HuH-7 (cell line): ENCODE measurements at regions not wholly inside any gene's neighbourhood (a gene's known extent, or its start where the extent isn't known, plus 50 kb on each side); places are given as distances from the start of the nearest gene placed in this dataset.

Experiments used
- DNase-seq: peaks from one replicate; pipeline ENCODE4 v3.0.0; 2011; ENCODE audit warnings: low spot score

DNA sequence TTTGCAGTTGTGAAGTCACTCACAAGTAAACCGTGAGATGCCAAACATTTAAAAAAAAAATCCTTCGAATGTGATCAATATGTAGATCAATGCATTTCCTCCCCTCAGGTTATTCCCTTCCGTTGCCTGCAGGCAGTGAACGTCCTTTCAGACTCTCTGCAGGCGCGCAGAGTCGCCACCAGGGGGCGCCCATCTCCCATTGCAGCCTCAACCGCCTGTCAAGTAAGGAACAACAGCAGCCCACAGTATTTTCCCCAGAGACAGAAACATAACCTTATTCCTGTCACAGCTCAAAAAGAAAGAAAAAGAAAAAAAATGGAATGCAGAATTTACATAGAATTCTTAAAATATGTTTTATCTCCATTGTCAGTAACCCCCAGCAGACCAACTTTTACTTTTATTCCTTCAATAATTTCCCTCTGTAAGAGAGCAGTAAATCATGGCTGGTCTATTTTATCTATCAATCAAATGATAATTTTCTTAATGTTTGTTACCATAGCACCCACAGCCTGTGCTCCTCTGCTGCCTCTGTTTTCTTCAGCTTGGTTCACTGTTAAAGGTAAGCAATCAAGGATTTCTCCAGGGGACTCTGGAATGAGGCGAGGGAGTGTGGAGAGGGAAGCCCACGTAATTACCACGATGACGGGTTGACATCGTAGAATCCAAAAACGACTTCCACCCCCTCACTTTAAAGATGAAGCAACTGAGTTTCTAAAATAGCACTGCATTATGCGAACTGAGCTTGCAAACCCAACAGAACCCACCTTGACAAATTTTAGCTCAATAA, 637.6 kb upstream of the ARGLU1 start:
- DNase-seq: peak; percentile 58

DNA sequence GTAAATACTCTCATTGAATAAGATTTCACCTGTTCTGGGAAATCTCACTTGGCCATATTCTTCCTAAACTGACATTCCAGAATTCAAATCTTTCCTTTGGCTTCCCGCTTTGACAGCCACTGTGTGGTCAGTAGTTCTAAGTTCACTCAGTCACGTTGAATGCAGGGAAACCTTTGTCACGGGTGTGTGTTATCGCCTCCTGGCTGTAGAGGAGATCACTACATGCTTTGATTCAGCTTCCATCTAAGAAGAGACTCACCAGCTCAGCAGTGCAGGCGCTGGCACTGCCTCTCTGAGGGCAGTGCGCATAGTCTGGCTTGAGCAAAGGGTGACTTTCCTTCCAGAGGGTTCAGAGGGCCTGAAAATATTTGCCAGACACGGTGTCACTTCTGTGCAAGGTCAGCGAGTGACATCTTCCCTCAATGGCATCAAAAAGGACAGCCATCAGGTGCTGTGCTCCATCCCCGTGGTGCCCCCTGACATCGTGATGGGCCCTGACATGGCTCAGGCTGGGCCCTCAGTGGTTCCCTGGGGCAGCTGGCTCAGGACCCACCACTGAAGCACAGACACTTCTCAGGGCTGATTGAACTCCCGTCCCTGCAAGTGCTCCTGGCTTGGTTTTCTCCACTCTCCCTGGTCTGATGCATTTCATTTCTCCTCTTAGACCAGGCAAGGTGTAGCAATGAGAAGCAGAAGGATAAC, 635.4 kb upstream of the ARGLU1 start:
- DNase-seq: peak; percentile 37

DNA sequence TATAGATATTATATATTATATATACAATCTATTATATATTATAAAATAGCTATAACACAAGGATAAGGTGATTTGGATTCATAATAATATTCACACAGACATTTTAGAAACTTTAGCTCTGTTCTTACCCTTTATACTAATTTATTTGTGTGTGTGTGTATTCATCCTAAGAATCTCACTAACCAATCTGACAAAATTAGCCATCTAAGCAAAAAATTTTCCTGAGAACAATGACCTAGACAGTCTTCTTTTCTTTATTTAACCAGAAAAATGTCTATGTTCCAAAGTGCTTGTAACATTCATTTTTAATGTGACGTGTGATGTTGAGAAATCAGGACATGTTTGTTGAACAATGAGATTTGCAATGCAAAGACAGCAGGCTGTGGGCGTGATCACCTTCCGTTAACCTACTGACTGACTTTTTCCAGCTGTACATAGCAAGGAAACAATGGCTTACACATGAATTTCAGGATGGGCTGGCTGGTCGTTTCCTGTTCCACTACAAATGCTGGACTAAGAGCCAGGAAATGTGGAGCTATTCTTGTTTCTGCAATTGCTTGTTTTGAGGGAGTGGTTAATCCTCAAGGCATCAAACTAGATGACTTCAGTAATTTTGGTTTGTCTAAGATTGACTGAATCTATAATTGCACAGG, 634.6 kb upstream of the ARGLU1 start:
- DNase-seq: no peak

DNA sequence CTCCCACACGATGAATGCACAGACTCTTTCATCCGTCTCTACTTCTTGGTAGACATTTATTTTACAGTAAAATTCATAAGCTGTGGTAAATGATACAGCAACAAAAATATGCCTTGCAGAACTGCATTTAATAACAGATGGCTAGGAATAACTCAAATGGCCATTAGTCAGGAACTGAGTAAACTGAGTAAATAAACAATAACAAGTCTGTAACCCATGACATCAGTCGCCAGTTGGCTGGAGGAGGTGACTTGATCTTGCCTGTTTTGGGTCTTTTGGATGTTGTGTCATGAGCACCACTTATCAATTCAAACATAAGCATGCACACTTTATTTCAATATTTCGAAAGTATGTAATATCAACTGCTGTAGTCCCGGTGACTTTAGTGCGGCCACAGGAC, 632.6 kb upstream of the ARGLU1 start:
- DNase-seq: no peak

DNA sequence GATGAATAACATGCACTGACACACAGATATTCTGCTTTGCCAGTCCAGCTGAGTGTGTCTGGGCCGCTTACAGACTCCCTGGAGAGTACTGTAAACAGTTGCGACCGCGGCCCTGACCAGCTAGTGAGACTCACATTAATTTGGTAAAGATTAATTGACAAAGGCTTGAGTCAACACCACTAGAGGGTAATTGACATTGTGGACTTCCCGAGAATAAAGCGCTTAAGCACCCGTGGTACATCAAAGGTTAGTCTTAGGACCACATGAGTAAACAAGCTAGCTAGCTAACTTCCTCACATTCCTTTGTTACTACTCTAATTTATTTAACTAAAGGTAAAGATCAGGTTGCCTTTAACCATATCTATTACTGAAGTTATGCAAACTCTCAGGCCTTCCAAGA, 624.4 kb upstream of the ARGLU1 start:
- DNase-seq: no peak

DNA sequence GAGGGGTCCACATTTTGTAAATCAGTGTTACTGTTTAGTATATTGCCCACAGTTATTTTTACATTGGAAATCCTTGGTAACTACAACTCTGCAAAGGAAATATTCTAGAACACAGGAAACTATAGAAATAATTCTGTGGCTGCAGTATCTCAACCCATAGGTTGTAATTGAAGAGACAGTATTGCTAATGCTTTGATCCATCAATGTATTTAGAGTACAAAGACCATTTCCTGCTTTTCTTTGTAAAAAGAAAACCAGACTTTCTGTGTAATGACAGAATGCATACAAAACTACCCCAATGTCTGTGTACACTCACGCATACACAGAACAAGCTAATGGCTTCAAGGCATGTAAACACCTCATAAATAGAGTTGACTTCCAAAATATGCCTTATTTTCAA, 622.1 kb upstream of the ARGLU1 start:
- DNase-seq: no peak

DNA sequence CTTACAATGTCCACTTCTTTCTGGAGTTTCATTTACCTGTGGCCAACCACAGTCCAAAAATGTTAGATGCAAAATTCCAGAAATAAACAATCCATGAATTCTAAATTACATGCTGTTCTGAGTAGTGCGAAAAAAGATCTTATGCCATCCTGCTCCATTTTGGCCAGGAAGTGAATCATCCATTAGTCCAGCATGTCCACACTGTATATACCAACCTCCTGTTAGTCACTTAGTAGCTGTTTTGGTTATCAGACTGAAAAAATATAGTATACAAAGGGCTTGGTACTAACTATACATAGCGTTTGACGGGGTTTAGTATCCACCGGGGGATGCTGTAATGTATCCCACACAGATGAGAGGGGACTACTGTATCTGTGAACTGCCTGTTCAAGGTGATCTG, 618.0 kb upstream of the ARGLU1 start:
- no peak for DNase-seq

DNA sequence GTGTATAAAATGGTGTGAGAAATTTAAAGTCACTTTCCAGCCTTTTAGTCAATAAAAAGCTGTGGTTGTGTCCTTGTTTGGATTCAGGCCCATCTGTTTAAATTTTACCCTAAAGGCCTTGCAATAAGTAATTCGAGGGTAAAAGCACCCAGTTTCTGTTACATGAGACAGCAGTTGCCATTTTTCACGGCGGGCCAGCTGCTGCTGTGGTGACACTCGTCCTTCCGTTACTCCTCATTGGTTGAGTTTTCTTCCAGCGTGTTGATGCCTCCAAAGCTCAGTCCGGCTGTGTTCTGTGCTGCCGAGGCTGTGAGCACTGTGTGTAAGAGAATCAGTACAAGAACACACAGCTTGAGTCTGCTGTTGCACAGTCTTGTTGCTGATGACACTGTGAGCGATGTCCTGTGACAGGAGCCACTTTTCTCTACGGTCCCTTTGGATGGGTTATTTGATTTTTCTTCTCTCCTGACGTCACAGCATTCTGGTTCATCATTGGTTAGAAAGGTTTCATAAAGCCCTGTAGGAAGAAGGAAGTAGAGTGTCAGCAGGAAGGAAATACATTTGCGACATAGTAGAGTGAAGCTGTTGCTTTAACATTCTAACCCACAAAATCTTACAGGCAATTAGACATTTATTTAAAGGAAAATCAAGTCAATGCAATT, 602.5 kb upstream of the ARGLU1 start:
- no peak for DNase-seq

DNA sequence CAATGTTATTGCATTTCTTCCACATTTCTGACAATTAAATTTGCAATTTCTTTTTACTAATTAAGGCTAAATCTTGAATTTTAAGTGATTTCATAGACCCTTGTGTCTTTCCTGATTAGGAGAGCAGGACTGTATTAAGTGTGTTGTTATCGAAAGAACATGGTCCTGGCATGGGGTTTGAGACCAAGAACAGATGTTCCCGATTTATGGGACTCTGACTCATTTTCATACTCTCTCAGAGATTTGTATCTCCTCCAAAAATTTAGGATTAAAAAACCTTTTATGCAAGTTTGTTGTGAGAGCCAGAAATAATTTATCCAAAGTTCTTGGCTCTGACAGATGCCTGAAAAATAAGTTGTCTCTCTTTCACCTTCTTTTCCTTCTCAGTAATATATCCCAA, 589.3 kb upstream of the ARGLU1 start:
- no peak for DNase-seq

DNA sequence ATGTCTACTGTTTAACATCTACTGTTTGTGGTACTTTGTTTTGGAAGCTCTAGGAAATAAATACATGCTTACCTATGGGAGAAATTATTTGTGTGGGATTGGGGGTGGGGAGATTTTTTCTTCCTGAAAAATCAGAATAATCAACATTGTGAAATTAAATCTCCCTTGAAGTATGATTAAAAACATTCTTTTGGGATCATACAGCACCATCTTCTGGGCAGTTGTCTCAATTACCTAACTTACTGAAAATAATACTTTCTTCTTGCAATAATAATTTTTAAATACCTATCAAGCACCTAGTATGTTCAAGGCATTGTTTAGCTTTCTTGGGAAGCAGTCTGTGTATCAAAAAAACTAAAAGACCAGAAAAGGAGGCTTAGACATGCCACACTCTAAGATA, 576.5 kb upstream of the ARGLU1 start:
- DNase-seq: no peak

DNA sequence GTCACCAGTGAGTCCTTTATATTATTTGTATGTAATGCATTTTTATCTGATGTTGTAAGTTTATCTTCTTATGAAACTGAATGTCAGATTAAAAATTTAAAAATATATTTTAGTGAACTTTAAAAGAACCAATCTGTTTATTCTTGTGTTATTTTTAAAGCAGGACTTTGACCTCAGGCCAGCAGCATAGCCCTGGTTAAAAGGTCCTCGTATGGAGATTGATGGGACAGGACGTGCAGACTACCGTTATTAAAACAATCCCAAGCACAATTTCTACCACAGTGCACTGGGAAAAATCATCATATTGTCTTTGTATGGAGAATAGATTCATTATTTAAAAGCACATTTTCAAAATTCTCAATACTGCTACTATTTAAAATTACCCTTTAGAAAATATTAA, 573.8 kb upstream of the ARGLU1 start:
- DNase-seq: no peak

DNA sequence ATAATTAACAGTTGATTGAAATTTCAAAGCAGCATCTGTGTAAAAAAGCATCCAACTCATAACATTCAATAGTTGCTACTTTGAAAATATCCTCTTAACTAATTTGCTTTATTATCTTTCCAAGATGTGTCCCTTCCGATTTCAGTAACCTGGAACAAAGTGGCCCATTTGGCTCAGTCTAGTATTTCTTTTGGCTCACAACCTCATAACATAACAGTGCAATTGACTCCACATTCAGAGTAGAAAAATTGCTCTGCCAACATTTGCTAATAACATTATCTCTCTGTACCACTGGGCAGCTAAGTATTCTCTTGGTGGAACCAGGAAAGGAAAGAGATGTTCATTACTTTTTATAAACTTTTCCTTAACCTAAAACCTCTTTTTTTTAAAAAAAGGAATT, 571.1 kb upstream of the ARGLU1 start:
- no peak for DNase-seq

DNA sequence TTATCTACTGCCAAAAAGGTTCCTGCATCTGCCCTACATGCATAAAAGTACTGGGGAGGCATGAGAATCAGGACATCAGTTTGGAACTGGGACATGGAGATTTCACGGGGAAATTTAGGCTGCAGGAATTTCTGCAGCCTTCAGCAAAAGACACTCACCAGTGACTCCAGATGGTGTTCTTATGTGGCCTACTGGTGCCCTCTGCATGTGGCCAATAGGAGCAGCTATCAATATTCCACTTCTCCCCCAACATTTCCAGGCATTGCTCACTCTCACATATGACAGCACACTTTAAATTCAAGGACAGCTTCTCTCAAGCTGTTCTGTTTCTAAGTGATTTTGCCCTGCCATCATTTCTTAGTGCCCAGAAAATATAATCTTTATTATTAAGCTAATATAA, 570.5 kb upstream of the ARGLU1 start:
- DNase-seq: no peak

DNA sequence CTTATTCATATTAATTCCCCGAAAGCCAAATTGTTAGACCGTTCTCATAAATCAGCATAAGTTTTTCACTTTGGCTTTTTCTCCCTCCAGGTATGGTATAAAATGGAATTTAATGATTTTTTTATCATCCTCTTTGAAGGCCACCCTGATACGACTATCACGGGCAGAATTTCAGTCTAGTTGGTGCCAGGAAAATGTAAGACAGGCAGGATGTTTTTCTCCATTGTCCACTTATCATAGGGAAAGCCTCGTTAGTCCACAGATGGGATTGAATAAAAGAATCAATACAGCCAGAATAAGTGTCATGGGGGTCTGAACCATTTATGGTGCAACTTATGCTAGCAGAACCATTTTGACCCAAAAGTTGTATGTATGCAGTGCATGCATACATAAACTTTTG, 566.0 kb upstream of the ARGLU1 start:
- no peak for DNase-seq

DNA sequence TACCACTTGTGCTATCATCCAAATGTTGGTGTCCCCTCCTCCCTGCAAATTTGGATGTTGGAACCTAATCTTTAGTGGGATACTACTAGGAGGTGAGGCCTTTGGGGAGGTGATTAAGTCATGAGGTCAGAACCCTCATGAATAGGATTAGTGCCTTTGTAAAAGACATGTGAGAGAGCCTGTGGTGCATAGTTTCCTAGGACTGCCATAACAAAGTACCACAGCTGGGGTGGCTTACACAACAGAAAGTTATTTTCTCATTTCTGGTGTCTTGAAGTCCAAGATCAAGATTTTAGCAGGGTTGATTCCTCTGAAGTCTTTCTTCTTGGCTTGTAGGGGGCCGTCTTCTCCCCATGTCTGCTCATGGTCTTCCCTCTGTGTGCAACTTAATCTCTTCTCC, 562.6 kb upstream of the ARGLU1 start:
- DNase-seq: no peak

DNA sequence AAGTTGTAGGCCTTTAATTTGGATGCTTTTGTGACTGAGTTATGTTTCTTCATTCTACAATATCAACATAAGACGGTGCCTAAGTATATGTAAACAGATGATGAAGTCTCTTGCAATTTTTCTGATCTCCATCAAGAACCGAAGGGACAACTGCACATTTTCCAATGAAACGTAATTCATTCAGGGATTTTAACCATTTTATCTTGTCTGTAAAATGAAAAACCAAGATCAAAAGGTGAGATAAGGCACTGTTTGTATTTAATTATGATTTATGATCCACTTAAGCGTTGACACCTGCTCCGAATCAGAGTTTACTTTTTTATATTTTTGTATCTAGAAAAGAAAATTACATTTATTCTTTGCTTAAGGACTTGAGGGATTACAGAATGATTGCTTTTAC, 556.8 kb upstream of the ARGLU1 start:
- no peak for DNase-seq

DNA sequence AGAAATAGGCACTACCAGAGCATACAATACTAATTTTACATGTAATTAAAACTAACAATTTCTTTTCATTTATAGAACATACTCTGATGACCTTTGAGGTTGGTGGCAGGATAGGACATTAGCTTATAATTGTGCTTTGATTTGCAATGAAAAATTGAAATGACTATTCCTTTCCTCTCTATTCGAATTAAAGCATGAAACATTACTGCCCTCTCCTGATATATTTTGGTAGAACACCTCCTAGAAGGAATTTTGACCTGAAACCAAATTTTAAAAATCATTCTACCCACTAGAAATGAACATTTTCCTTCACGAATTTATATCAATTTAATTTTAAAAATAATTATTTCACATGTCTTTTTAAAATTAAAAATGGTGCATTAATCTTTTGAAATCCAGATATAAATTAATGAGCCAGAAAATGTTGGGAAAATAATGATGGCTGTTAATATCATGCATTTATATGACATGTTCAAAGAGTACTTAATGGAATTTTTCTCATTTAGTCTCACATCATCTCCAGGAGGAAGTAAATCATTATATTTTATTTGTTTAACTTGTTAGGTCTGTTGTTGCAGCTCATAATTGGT, 556.3 kb upstream of the ARGLU1 start:
- DNase-seq: no peak

DNA sequence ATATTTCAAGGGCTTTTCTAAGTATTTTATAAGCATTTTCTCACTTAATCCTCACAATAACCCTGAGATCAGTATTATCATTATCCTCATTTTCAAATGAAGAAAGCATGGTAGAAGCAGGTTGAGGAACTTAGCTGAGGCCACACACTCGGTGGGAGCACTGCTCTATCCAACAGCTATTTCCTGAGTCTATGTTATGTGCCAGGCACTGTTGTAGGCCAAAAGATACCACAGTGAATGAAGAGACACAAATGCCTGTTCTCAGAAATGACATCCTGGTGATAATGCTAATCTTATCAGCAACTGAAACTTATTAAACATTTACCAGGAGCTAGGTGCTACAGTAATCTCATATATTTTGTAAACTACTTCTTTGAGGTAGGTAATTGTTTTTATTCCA, 553.9 kb upstream of the ARGLU1 start:
- DNase-seq: no peak

DNA sequence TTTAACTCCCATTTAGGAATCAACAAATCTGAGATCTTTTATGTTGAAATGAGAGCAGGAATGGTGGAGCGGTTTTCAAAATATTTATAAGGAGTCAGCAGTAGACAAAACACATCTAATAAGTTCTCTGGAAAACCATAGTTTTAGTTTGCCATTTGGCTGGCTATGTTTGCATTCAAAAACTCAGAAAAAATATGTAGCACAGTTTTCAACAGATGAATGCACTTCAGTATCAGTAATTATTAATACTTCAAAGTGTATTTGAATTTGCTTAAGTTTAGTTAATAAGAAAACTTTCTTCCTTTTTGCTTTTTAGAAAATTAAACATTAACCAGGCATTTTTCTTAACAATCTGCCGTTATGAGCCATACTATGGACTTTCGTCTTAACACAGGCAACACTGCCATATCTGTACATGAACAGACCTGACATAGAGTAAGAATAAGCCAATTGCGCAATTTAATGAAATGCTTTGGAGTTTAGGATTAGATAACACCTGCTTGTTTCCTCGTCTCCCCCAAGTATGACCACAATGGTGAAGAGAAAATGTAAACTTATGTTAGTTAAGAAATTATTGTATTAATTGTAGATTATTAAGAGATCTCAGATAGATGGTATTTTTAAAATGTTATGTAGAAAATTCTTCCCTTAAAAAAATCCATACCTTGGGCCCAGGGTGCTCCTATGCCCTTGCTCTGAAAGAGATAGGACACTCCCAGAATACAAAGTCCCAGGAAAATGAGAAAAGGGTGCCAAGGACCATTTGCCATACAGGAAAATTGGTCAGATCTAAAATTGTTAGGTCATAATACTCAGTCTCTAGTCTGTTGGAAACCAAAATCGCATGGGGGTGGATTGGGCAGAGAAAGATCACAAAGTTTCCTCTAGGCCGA, 552.3 kb upstream of the ARGLU1 start:
- no peak for DNase-seq

DNA sequence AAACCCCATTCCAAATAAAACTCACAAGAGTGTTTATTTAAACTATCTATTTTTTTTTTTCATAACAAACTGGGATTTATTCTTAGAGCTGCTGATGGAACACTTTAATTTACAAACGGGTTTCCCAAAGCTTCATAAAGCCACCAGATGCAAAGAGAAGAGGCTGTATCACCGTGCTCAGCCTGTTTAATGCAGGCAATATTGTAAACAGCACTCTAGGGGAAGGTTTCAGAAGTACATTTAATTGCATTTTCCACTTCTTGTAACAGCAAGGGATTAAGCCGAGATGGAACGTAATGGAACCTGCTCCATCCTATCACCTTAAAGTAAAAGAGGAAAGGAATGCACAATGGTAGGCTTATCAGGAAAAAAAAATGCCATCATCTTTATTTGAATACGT, 550.6 kb upstream of the ARGLU1 start:
- no peak for DNase-seq

DNA sequence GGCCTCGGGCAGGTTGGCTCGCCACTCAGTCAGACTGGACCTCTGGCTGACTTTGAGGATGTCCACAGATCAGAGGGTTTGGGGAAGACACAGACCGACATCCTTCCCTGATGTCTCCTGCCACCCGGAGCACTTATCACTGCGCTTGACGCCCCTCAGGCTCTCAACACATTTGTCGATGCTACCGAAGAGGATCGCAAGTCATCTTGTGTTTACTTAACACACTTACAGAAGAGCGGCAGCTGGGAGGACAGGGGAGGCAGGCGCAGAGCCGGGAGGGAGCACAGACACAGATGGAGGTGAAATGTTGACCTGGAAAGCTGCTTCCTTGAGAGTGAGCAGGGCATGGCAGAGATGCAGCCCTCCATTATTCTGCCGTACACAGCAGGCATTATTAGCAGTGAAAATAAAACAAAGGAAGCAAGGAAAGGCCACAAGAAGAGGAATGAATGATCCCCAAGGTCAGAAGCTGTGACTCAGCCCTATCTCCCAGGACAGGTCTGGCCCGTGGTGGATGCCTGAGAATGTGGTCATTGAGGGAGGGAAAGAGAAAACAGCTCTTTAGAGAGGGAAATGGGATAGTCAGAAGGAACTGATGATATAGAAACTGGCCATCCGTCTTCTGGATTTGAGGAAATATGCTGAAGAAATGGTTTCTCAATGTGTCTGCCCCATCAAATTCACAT, 549.5 kb upstream of the ARGLU1 start:
- DNase-seq: no peak
